ENCODE measurements at regions not wholly inside any gene's neighbourhood (a gene's known extent, or its start where the extent isn't known, plus 50 kb on each side); places are given as distances from the start of the nearest gene placed in this dataset.

GRCh38 chr1:187074445-187075048 lies 245.8 kb downstream of the PLA2G4A start:
- TF ChIP-seq CTCF (IDR thresholded peaks at IDR 0.05; ENCODE audit: low read length) = no peak
- TF ChIP-seq EZH2 (IDR thresholded peaks at IDR 0.05; ENCODE audit: borderline replicate concordance, low read length) = no peak
